ENCODE measurements at regions not wholly inside any gene's neighbourhood (a gene's known extent, or its start where the extent isn't known, plus 50 kb on each side); places are given as distances from the start of the nearest gene placed in this dataset.

- Histone ChIP-seq H3K9me3 (ENCODE audit: low read depth, low read length, poor library complexity, severe bottlenecking) (no peaks in the 10 kb centered on the region), H3K27ac (ENCODE audit: low read depth, low read length, poor library complexity, severe bottlenecking) (no peak overlapping the region), H3K4me3 (ENCODE audit: low read depth, low read length, poor library complexity, severe bottlenecking) (no peak overlapping the region), H3K27me3 (replicated peaks; ENCODE audit: insufficient read depth, low read depth, low read length, poor library complexity) (no peaks in the 10 kb centered on the region), H3K36me3 (ENCODE audit: insufficient read depth, low read length, poor library complexity, severe bottlenecking) (no peaks in the 10 kb centered on the region), H3K4me1 (ENCODE audit: insufficient read depth, low read length, poor library complexity, severe bottlenecking) (peaks cover 8% of the 10 kb centered on the region)
- CTCF ChIA-PET = no interaction called here
- no peak for DNase-seq (ENCODE audit: low spot score)
- TF ChIP-seq EZH2 (IDR thresholded peaks at IDR 0.05; ENCODE audit: borderline replicate concordance, low read depth, low read length, poor library complexity, severe bottlenecking) = no peak
- no peak for TF ChIP-seq CTCF (conservative IDR thresholded peaks at IDR 0.05; ENCODE audit: low read depth, low read length)
- intact Hi-C loops (cut with micrococcal nuclease; ENCODE audit: unreplicated experiment) = no loop called here
- POLR2A ChIA-PET (ENCODE audit: low non-redundant PET) = no interaction called here
- BruUV-seq (replicated peaks) = no TSS peak
These were observed 395.7 kb downstream of the SLITRK5 start for GRCh38 chr13:88066847-88067246.

- Histone ChIP-seq H3K27me3 (replicated peaks; ENCODE audit: insufficient read depth, low read depth, low read length, poor library complexity) (no peaks in the 10 kb centered on the region), H3K4me1 (ENCODE audit: insufficient read depth, low read length, poor library complexity, severe bottlenecking) (peaks cover 12% of the 10 kb centered on the region), H3K36me3 (ENCODE audit: insufficient read depth, low read length, poor library complexity, severe bottlenecking) (no peaks in the 10 kb centered on the region), H3K9me3 (ENCODE audit: low read depth, low read length, poor library complexity, severe bottlenecking) (no peaks in the 10 kb centered on the region), H3K27ac (ENCODE audit: low read depth, low read length, poor library complexity, severe bottlenecking) (no peak overlapping the region), H3K4me3 (ENCODE audit: low read depth, low read length, poor library complexity, severe bottlenecking) (no peak overlapping the region)
- ChIA-PET POLR2A (ENCODE audit: low non-redundant PET) (no interaction called here), CTCF (no interaction called here)
- TF ChIP-seq CTCF (conservative IDR thresholded peaks at IDR 0.05; ENCODE audit: low read depth, low read length) (no peak), EZH2 (IDR thresholded peaks at IDR 0.05; ENCODE audit: borderline replicate concordance, low read depth, low read length, poor library complexity, severe bottlenecking) (no peak)
- no TSS peak for BruUV-seq (replicated peaks)
- DNase-seq (ENCODE audit: low spot score) = no peak
- intact Hi-C loops (cut with micrococcal nuclease; ENCODE audit: unreplicated experiment) = no loop called here
These were observed 397.1 kb downstream of the SLITRK5 start for GRCh38 chr13:88068316-88068715.

- no TSS peak for BruUV-seq (replicated peaks)
- DNase-seq (ENCODE audit: low spot score) = peak; percentile 37
- CTCF ChIA-PET = no interaction called here
These were observed 397.8 kb downstream of the SLITRK5 start for GRCh38 chr13:88068975-88069374.

More at GRCh38 chr13:88068975-88069374, 397.8 kb downstream of the SLITRK5 start:
- POLR2A ChIA-PET (ENCODE audit: low non-redundant PET) = no interaction called here
- no peak for TF ChIP-seq EZH2 (IDR thresholded peaks at IDR 0.05; ENCODE audit: borderline replicate concordance, low read depth, low read length, poor library complexity, severe bottlenecking)
- peak; percentile 44 for TF ChIP-seq CTCF (conservative IDR thresholded peaks at IDR 0.05; ENCODE audit: low read depth, low read length)
- H3K4me3 ChIP-seq (ENCODE audit: low read depth, low read length, poor library complexity, severe bottlenecking) = no peak overlapping the region
- H3K36me3 ChIP-seq (ENCODE audit: insufficient read depth, low read length, poor library complexity, severe bottlenecking) = no peaks in the 10 kb centered on the region
- intact Hi-C loops (cut with micrococcal nuclease; ENCODE audit: unreplicated experiment) = no loop called here
- H3K27ac ChIP-seq (ENCODE audit: low read depth, low read length, poor library complexity, severe bottlenecking) = no peak overlapping the region
- peaks cover 12% of the 10 kb centered on the region for H3K4me1 ChIP-seq (ENCODE audit: insufficient read depth, low read length, poor library complexity, severe bottlenecking)
- no peaks in the 10 kb centered on the region for H3K27me3 ChIP-seq (replicated peaks; ENCODE audit: insufficient read depth, low read depth, low read length, poor library complexity)
- no peaks in the 10 kb centered on the region for H3K9me3 ChIP-seq (ENCODE audit: low read depth, low read length, poor library complexity, severe bottlenecking)

Measured in A673 (cell line).